ENCODE measurements at regions not wholly inside any gene's neighbourhood (a gene's known extent, or its start where the extent isn't known, plus 50 kb on each side); places are given as distances from the start of the nearest gene placed in this dataset.
"Not testable (repeated sequence)": the region's sequence is repeated elsewhere in the genome, so short reads cannot be mapped to it uniquely, and the experiment has no call there.

DNA sequence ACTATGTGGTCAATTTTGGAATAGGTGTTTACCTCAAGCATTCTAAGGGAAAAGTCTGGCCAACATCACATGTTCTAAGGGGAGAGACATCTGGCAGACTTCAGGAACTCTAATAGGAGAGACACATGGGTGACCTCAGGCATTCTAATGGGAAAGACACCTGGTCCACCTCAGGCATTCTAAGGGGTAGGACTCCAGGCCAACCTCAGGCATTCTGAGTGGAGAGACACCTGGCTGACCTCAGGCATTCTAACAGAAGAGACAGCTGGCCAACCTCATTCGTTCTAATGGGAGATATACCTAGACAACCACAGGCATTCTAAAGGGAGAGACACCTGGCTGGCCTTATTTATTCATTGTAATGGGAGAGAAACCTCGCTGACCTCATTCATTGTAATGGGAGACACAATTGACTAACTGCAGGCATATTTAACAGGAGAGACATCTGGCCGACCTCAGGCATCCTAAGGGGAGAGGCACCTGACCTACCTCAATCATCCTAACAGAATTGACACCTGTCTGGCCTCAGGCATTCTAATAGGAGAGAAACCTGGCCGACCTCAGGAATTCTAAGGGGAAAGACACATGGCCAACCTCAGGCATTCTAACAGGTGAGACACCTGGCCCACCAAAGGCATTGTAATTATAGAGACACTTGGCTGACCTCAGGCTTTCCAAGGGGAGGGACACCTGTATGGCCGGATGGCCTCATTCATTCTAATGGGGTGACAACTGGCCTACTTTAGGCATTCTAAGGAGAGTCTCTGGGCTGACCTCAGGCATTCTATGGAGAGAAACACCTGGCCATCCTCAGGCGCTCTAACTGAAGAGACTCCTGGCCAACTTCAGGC is 1346.8 kb downstream of the UQCRFS1 start:
- ATAC-seq (ENCODE audit: low read depth in 2 of 2): no peak

GRCh38 chr19:27861411-27861975 is 1351.5 kb downstream of the UQCRFS1 start:
- no peaks in the 10 kb centered on the region for H3K36me3 ChIP-seq (ENCODE audit: control insufficient read depth, insufficient read depth, low read length)
- ATAC-seq (ENCODE audit: low read depth in 2 of 2) (no peak), DNase-seq (no peak)
- no peak overlapping the region for H3K27ac ChIP-seq (ENCODE audit: insufficient read depth, low read length, poor library complexity, severe bottlenecking)
- Mint-ChIP-seq H3K36me3 (no peaks in the 10 kb centered on the region), H3K9me3 (peaks cover 0 to 87% (median 29%) of the 10 kb centered on the region in 7 donors), H3K4me3 (no peak overlapping the region), H3K4me1 (no peaks in the 10 kb centered on the region), H3K27ac (no peak overlapping the region), H3K27me3 (no peaks in the 10 kb centered on the region)
- peaks cover 18 to 48% of the 10 kb centered on the region in 2 experiments for H3K9me3 ChIP-seq (ENCODE audit: control insufficient read depth in 2 of 2, low read length in 2 of 2)
- no peaks in the 10 kb centered on the region for H3K4me1 ChIP-seq (ENCODE audit: control insufficient read depth, insufficient read depth, low read length, poor library complexity, severe bottlenecking)
- no peak overlapping the region for H3K4me3 ChIP-seq (ENCODE audit: low read depth, low read length)
- H3K27me3 ChIP-seq (ENCODE audit: control insufficient read depth, insufficient read depth, low read length): no peaks in the 10 kb centered on the region

More for the DNA sequence above, 1346.8 kb downstream of the UQCRFS1 start:
- no peak overlapping the region for H3K27ac ChIP-seq (ENCODE audit: insufficient read depth, low read length, poor library complexity, severe bottlenecking)
- H3K27me3 ChIP-seq (ENCODE audit: control insufficient read depth, insufficient read depth, low read length): no peaks in the 10 kb centered on the region
- H3K4me3 ChIP-seq (ENCODE audit: low read depth, low read length): no peak overlapping the region
- no peak overlapping the region for H3K4me3 Mint-ChIP-seq
- peaks cover 0 to 51% (median 6%) of the 10 kb centered on the region in 7 donors for H3K9me3 Mint-ChIP-seq
- H3K4me1 ChIP-seq (ENCODE audit: control insufficient read depth, insufficient read depth, low read length, poor library complexity, severe bottlenecking): no peaks in the 10 kb centered on the region
- no peaks in the 10 kb centered on the region for H3K36me3 Mint-ChIP-seq
- H3K36me3 ChIP-seq (ENCODE audit: control insufficient read depth, insufficient read depth, low read length): no peaks in the 10 kb centered on the region
- no peaks in the 10 kb centered on the region for H3K27me3 Mint-ChIP-seq
- peaks cover 6 to 16% of the 10 kb centered on the region in 2 experiments for H3K9me3 ChIP-seq (ENCODE audit: control insufficient read depth in 2 of 2, low read length in 2 of 2)
- H3K27ac Mint-ChIP-seq: no peak overlapping the region
- no peak for DNase-seq
- H3K4me1 Mint-ChIP-seq: peaks cover 0 to 2% (median 0%) of the 10 kb centered on the region in 4 donors

GRCh38 chr19:27860309-27860934 is 1352.5 kb downstream of the UQCRFS1 start:
- no peaks in the 10 kb centered on the region for H3K4me1 ChIP-seq (ENCODE audit: control insufficient read depth, insufficient read depth, low read length, poor library complexity, severe bottlenecking)
- no peaks in the 10 kb centered on the region for H3K36me3 ChIP-seq (ENCODE audit: control insufficient read depth, insufficient read depth, low read length)
- Mint-ChIP-seq H3K9me3 (peaks cover 0 to 85% (median 33%) of the 10 kb centered on the region in 7 donors), H3K4me1 (no peaks in the 10 kb centered on the region), H3K4me3 (no peak overlapping the region), H3K36me3 (no peaks in the 10 kb centered on the region), H3K27ac (no peak overlapping the region), H3K27me3 (no peaks in the 10 kb centered on the region)
- H3K4me3 ChIP-seq (ENCODE audit: low read depth, low read length): no peak overlapping the region
- H3K9me3 ChIP-seq (ENCODE audit: control insufficient read depth in 2 of 2, low read length in 2 of 2): peaks cover 15 to 45% of the 10 kb centered on the region in 2 experiments
- no peak for ATAC-seq (ENCODE audit: low read depth in 2 of 2)
- no peaks in the 10 kb centered on the region for H3K27me3 ChIP-seq (ENCODE audit: control insufficient read depth, insufficient read depth, low read length)
- DNase-seq: no peak
- no peak overlapping the region for H3K27ac ChIP-seq (ENCODE audit: insufficient read depth, low read length, poor library complexity, severe bottlenecking)

DNA sequence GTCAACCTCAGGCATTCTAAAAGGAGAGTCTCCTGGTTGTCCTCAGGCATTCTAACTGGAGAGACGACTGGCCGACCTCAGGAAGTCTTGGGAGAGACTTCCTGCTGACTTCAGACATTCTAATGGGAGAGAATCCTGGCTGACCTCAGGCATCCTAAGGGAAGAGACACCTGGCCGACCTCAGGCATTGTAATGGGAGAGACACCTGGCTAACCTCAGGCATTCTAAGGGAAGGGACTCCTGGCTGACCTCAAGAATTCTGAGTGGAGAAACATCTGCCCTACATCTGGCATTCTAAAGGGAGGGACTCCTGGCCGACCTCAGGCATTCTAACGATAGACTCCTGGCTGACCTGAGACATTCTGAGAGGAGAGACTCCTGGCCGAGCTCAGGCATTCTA is 1353.3 kb downstream of the UQCRFS1 start:
- ATAC-seq (ENCODE audit: low read depth in 2 of 2) (no peak), DNase-seq (no peak)
- Histone ChIP-seq H3K9me3 (ENCODE audit: control insufficient read depth in 2 of 2, low read length in 2 of 2) (peaks cover 15 to 45% of the 10 kb centered on the region in 2 experiments), H3K27me3 (ENCODE audit: control insufficient read depth, insufficient read depth, low read length) (no peaks in the 10 kb centered on the region), H3K4me1 (ENCODE audit: control insufficient read depth, insufficient read depth, low read length, poor library complexity, severe bottlenecking) (no peaks in the 10 kb centered on the region), H3K27ac (ENCODE audit: insufficient read depth, low read length, poor library complexity, severe bottlenecking) (no peak overlapping the region), H3K36me3 (ENCODE audit: control insufficient read depth, insufficient read depth, low read length) (no peaks in the 10 kb centered on the region), H3K4me3 (ENCODE audit: low read depth, low read length) (no peak overlapping the region)
- Mint-ChIP-seq H3K4me1 (no peaks in the 10 kb centered on the region), H3K4me3 (no peak overlapping the region), H3K36me3 (no peaks in the 10 kb centered on the region), H3K9me3 (peaks cover 0 to 86% (median 37%) of the 10 kb centered on the region in 7 donors), H3K27ac (no peak overlapping the region), H3K27me3 (no peaks in the 10 kb centered on the region)

DNA sequence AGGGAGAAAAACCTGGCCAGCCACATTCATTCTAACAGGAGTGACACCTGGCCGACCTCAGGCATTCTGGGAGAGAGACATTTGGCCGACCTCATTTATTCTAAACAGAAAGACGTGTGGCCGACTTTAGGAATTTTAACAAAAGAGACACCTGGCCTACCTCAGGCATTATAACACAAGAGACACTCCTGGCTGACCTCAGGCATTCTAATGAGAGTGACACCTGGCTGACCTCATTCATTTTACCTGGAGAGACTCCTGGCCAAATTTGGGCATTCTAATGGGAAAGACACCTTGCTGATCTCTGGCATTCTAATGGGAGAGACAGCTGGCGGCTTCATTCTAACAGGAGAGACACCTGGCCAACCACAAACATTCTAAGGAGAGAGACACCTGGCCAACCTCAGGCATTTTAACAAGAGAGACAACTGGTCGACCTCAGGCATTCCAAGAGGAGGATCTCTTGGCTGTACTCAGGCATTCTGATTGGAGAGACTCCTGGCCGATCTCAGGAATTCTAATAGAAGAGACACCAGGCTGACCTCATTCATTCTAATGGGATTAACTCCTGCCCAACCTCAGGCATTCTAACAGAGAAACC is 1353.9 kb downstream of the UQCRFS1 start:
- no peaks in the 10 kb centered on the region for H3K27me3 ChIP-seq (ENCODE audit: control insufficient read depth, insufficient read depth, low read length)
- no peak overlapping the region for H3K4me3 ChIP-seq (ENCODE audit: low read depth, low read length)
- Mint-ChIP-seq H3K36me3 (no peaks in the 10 kb centered on the region), H3K9me3 (peaks cover 0 to 89% (median 39%) of the 10 kb centered on the region in 7 donors), H3K27ac (no peak overlapping the region), H3K4me1 (no peaks in the 10 kb centered on the region), H3K4me3 (no peak overlapping the region), H3K27me3 (no peaks in the 10 kb centered on the region)
- no peak overlapping the region for H3K27ac ChIP-seq (ENCODE audit: insufficient read depth, low read length, poor library complexity, severe bottlenecking)
- H3K36me3 ChIP-seq (ENCODE audit: control insufficient read depth, insufficient read depth, low read length): no peaks in the 10 kb centered on the region
- DNase-seq (no peak), ATAC-seq (ENCODE audit: low read depth in 2 of 2) (no peak)
- peaks cover 15 to 45% of the 10 kb centered on the region in 2 experiments for H3K9me3 ChIP-seq (ENCODE audit: control insufficient read depth in 2 of 2, low read length in 2 of 2)
- H3K4me1 ChIP-seq (ENCODE audit: control insufficient read depth, insufficient read depth, low read length, poor library complexity, severe bottlenecking): no peaks in the 10 kb centered on the region

- peaks cover 2 to 59% of the 10 kb centered on the region in 2 experiments for H3K9me3 ChIP-seq (ENCODE audit: control insufficient read depth in 2 of 2, low read length in 2 of 2)
- not testable (repeated sequence) for H3K27ac Mint-ChIP-seq; H3K4me3 ChIP-seq (ENCODE audit: low read depth, low read length); H3K4me3 Mint-ChIP-seq; H3K36me3 Mint-ChIP-seq; H3K36me3 ChIP-seq (ENCODE audit: control insufficient read depth, insufficient read depth, low read length); DNase-seq; H3K27ac ChIP-seq (ENCODE audit: insufficient read depth, low read length, poor library complexity, severe bottlenecking); ATAC-seq (ENCODE audit: low read depth in 2 of 2); H3K27me3 Mint-ChIP-seq; H3K4me1 Mint-ChIP-seq; H3K27me3 ChIP-seq (ENCODE audit: control insufficient read depth, insufficient read depth, low read length); H3K4me1 ChIP-seq (ENCODE audit: control insufficient read depth, insufficient read depth, low read length, poor library complexity, severe bottlenecking)
- H3K9me3 Mint-ChIP-seq: peaks cover 0 to 66% (median 22%) of the 10 kb centered on the region in 7 donors
Measured at GRCh38 chr19:27852931-27853330, 1360.0 kb downstream of the UQCRFS1 start.

GRCh38 chr19:27851543-27852060 is 1361.3 kb downstream of the UQCRFS1 start:
- no peak overlapping the region for H3K4me3 ChIP-seq (ENCODE audit: low read depth, low read length)
- no peak overlapping the region for H3K4me3 Mint-ChIP-seq
- H3K4me1 Mint-ChIP-seq: no peaks in the 10 kb centered on the region
- H3K9me3 ChIP-seq (ENCODE audit: control insufficient read depth in 2 of 2, low read length in 2 of 2): peaks cover 2 to 65% of the 10 kb centered on the region in 2 experiments
- H3K27me3 ChIP-seq (ENCODE audit: control insufficient read depth, insufficient read depth, low read length): no peaks in the 10 kb centered on the region
- no peak overlapping the region for H3K27ac ChIP-seq (ENCODE audit: insufficient read depth, low read length, poor library complexity, severe bottlenecking)
- H3K9me3 Mint-ChIP-seq: peaks cover 0 to 67% (median 18%) of the 10 kb centered on the region in 7 donors
- ATAC-seq (ENCODE audit: low read depth in 2 of 2) (no peak), DNase-seq (no peak)
- H3K27me3 Mint-ChIP-seq: no peaks in the 10 kb centered on the region
- no peaks in the 10 kb centered on the region for H3K4me1 ChIP-seq (ENCODE audit: control insufficient read depth, insufficient read depth, low read length, poor library complexity, severe bottlenecking)
- no peak overlapping the region for H3K27ac Mint-ChIP-seq
- no peaks in the 10 kb centered on the region for H3K36me3 Mint-ChIP-seq
- H3K36me3 ChIP-seq (ENCODE audit: control insufficient read depth, insufficient read depth, low read length): no peaks in the 10 kb centered on the region

All from CD4-positive, CD25-positive, alpha-beta regulatory T cell (primary cell).